ENCODE measurements at regions not wholly inside any gene's neighbourhood (a gene's known extent, or its start where the extent isn't known, plus 50 kb on each side); places are given as distances from the start of the nearest gene placed in this dataset.
"Not testable (repeated sequence)": the region's sequence is repeated elsewhere in the genome, so short reads cannot be mapped to it uniquely, and the experiment has no call there.

GRCh38 chr2:180591947-180592346 is 388.5 kb upstream of the UBE2E3 start:
- DNase-seq, result no peak

- DNase-seq, result not testable (repeated sequence)
Measured at GRCh38 chr2:180591093-180591781, 389.2 kb upstream of the UBE2E3 start.

DNA sequence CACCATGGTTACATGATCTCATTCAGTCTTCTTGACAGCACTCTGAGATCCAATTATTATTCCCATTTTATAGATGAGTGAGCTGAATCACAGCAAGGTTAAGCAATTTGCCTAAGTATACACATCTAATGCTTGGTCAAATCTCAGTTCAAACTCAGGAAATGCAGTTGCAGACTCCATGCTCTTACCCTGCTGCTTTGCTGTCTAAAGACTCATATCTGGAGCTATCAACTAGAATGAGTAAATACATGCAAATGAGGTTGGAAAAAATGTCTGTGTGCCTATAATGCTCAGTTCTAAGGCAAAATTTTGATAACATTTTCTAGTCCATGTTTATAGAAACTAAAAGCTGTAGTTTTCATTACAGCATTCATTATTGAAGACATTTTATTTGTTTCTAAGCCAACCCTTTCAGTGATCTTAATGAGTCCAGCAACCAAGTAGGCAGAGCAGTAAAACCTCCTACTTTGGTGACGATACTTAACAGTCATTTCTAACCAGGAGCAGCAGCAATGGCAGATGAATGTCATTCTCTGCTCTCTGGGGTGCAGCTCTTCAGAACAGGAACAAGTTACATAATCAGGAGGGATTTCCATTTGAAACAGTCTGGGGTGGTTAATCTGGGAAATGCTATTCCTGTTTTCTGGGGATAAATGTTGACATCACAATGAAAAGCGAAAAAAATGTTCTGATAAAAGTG is 396.8 kb upstream of the UBE2E3 start:
- DNase-seq, result no peak

- no peak for DNase-seq
Measured at GRCh38 chr2:180579388-180579787, 401.0 kb upstream of the UBE2E3 start.

DNA sequence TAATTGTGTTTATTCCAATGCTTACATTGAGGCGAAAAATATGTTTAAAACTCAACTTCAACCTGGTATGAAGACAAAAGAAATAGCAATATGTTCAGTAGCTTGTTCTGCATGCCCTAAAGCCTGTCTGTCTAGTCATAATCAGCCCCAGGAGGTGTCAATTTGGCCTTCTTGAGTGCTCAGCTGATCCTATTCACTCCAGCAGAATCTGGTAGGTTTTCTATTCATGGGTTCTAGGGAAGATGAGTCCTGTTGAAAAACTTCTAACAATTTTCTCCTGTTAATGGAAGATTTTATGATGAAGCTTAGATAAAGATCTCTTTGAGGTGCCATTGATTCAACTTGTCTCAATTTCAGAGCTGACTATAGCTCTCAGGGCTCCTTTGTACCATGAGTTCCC is 402.0 kb upstream of the UBE2E3 start:
- no peak for DNase-seq

DNA sequence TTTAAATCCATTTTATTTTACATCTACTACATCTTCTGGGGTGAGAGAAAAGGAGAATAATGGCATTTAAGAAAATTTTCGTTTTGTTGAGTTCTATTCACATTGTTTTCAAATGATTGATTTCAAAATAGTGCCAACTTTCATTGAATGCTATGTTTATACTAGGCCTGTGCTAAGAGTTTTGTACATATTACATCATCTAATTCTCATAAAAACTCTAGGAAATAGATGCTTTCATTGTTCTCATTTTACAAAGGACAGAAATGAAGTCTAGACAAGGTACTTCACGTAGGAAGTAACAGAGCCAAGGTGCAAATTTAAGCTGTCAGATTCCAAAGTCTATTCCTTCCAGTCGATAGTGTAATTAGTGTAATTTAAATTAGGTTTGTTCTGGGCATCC is 402.8 kb upstream of the UBE2E3 start:
- DNase-seq, result no peak

GRCh38 chr2:180573951-180574350 is 406.5 kb upstream of the UBE2E3 start:
- DNase-seq, result no peak

DNA sequence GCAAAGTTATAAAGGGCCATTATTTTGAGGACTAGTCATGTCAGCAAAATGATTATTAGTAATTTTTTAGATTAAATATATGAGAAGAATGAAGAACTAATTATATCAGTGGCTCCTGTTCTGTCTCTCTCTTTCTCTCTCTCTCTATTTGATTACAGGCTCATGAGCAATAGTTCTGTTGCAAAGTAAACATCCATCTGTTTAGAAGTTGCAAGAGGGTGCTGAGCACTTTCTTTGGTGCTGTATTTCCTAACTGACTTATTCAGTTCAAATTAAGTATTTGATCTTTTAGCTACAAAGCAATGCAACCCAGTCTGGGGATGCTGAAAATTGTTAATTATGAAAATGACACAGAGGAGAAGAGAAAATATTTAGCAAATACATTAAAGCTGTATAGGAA is 408.1 kb upstream of the UBE2E3 start:
- no peak for DNase-seq

- DNase-seq, result no peak
Measured at GRCh38 chr2:180571559-180571958, 408.8 kb upstream of the UBE2E3 start.

DNA sequence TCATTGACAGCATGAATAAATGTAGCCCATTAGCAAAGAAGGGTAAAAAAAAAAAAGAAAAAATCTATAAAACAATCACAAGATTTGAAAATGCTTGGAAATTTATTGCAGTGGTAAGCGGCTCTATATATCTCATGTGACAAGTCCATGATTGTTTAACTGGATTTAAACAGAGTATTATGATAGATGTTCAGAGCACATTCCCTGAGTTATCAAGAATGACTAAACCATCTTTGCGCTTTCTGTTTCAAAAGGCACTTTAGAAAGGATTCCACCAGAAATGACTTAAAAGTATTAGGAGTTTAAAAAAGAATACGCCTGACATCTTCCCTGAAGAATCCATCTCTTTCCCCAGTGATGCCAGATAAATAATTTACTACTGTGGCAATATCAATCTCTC is 409.5 kb upstream of the UBE2E3 start:
- no peak for DNase-seq

- DNase-seq, result no peak
Measured at GRCh38 chr2:180564051-180564450, 416.4 kb upstream of the UBE2E3 start.

- DNase-seq, result no peak
Measured at GRCh38 chr2:180562378-180562777, 418.0 kb upstream of the UBE2E3 start.

GRCh38 chr2:180559771-180560170 is 420.6 kb upstream of the UBE2E3 start:
- no peak for DNase-seq

GRCh38 chr2:180559038-180559437 is 421.4 kb upstream of the UBE2E3 start:
- DNase-seq, result no peak

DNA sequence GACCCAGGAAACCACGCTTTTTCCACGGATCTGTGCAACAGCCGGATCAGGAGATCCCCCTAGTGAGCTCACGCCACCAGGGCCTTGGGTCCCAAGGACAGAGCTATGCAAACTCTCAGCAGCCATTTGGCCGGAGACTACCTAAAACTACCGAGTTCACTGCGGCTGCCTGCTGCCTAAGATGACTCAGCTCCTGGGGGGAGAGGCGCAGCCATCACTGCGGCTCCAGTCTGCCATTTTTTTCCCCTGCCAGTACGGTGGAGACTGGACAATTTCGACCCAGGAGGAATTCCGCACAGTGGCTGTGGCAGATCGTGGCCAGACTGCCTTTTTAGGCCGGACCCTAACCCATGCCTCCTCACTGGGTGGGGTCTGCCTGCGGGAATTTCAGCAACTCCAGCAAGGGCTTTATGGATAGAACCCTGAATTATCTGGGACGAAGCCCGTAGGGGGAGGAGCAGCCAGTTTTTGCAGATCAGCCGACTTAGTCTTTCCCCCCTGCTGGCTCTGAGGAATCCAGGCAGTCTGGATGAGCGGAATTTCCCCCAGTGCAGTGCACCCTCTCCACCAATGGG is 424.9 kb upstream of the UBE2E3 start:
- no peak for DNase-seq

- no peak for DNase-seq
Measured at GRCh38 chr2:180554330-180554729, 426.1 kb upstream of the UBE2E3 start.

- no peak for DNase-seq
Measured at GRCh38 chr2:180553094-180553715, 427.2 kb upstream of the UBE2E3 start.

GRCh38 chr2:180542511-180542910 is 437.9 kb upstream of the UBE2E3 start:
- no peak for DNase-seq

- no peak for DNase-seq
Measured at GRCh38 chr2:180540761-180541160, 439.6 kb upstream of the UBE2E3 start.

GRCh38 chr2:180539541-180539940 is 440.9 kb upstream of the UBE2E3 start:
- no peak for DNase-seq

DNA sequence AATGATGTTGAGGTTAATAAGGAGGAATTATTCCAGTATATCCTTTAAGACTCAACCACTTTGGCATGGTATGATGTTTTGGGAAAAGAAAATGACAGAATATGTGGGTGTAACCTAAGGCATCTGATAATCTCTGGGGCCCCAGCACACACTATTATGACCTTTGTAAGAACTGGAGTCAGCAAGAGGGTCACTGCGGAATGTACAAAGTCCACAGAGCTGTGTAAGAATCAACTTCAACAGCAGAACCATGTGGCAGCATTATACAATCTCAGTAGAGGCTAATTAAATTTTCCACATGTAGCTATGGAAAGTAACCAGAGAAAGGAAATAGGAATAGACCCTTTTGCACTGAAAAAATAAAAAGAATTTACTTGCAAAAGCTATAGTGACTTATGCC is 445.1 kb upstream of the UBE2E3 start:
- no peak for DNase-seq

DNA sequence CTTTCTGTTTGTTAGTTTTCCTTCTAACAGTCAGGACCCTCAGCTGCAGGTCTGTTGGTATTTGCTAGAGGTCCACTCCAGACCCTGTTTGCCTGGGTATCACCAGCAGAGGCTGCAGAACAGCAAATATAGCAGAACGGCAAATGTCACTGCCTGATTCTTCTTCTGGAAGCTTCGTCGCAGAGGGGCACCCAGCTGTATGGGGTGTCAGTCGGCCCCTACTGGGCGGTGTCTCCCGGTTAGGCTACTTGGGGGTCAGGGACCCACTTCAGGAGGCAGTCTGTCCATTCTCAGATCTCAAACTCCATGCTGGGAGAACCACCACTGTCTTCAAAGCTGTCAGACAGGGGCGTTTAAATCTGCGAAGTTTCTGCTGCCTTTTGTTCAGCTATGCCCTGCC is 448.6 kb upstream of the UBE2E3 start:
- not testable (repeated sequence) for DNase-seq

DNA sequence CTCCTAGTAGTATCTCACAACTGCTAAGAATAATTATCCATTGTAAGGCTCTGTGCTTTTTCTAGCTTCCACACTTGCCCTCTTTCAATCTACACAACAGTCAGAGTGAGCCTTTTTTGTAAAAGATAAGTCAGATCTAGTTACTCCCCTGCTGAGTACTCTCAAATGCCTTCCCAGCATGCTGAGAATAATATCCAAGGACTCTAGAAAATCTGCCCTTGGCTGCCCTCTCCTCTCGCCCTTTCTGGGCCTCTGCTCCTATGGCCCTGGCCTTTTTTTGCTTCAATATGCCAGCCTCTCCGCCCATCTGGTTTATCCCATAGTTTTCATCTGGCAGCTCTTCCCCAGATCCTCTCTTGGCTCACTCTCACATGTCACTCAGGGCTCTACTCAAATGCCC is 455.9 kb upstream of the UBE2E3 start:
- no peak for DNase-seq

Data from activated gamma-delta T cell treated with Interleukin-2 at 50 U/mL for 16 hours (primary cell).